NCI-H2227 (cell line): ENCODE measurements at regions not wholly inside any gene's neighbourhood (a gene's known extent, or its start where the extent isn't known, plus 50 kb on each side); places are given as distances from the start of the nearest gene placed in this dataset.
A peak's percentile ranks its signal among the peaks of the same experiment; 100 is the strongest.

Source experiments
- DNase-seq: peaks from one replicate; lab custom pipeline; 2025; ENCODE audit not compliant: unreplicated experiment; lab: John Stamatoyannopoulos, UW

GRCh38 chr4:151953312-151953711 lies 192.5 kb upstream of the GATB start:
- no peak for DNase-seq

- DNase-seq = no peak
These were observed 192.0 kb upstream of the GATB start for GRCh38 chr4:151952711-151953254.

- DNase-seq = no peak
These were observed 191.3 kb upstream of the GATB start for GRCh38 chr4:151952137-151952536.

- no peak for DNase-seq
These were observed 190.9 kb upstream of the GATB start for GRCh38 chr4:151951671-151952050.

- no peak for DNase-seq
These were observed 190.3 kb upstream of the GATB start for GRCh38 chr4:151950993-151951670.

- no peak for DNase-seq
These were observed 187.7 kb upstream of the GATB start for GRCh38 chr4:151948351-151949016.

- no peak for DNase-seq
These were observed 185.9 kb upstream of the GATB start for GRCh38 chr4:151946718-151947117.

- DNase-seq = no peak
These were observed 182.2 kb upstream of the GATB start for GRCh38 chr4:151942971-151943370.

GRCh38 chr4:151940926-151941617 lies 180.3 kb upstream of the GATB start:
- no peak for DNase-seq

GRCh38 chr4:151940291-151940690 lies 179.5 kb upstream of the GATB start:
- DNase-seq = no peak

- no peak for DNase-seq
These were observed 178.9 kb upstream of the GATB start for GRCh38 chr4:151939670-151940069.

GRCh38 chr4:151935411-151935810 lies 174.6 kb upstream of the GATB start:
- no peak for DNase-seq

GRCh38 chr4:151934766-151935165 lies 174.0 kb upstream of the GATB start:
- DNase-seq = no peak

- DNase-seq = no peak
These were observed 172.5 kb upstream of the GATB start for GRCh38 chr4:151933122-151933827.

- peak; percentile 1 for DNase-seq
These were observed 170.8 kb upstream of the GATB start for GRCh38 chr4:151931563-151931962.

GRCh38 chr4:151930372-151930771 lies 169.6 kb upstream of the GATB start:
- DNase-seq = no peak

GRCh38 chr4:151928112-151928511 lies 167.3 kb upstream of the GATB start:
- DNase-seq = no peak

GRCh38 chr4:151922811-151923210 lies 162.0 kb upstream of the GATB start:
- no peak for DNase-seq

GRCh38 chr4:151922306-151922705 lies 161.5 kb upstream of the GATB start:
- no peak for DNase-seq

GRCh38 chr4:151921811-151922210 lies 161.0 kb upstream of the GATB start:
- DNase-seq = no peak

GRCh38 chr4:151921386-151921785 lies 160.6 kb upstream of the GATB start:
- no peak for DNase-seq
